ENCODE measurements at regions not wholly inside any gene's neighbourhood (a gene's known extent, or its start where the extent isn't known, plus 50 kb on each side); places are given as distances from the start of the nearest gene placed in this dataset.

DNA sequence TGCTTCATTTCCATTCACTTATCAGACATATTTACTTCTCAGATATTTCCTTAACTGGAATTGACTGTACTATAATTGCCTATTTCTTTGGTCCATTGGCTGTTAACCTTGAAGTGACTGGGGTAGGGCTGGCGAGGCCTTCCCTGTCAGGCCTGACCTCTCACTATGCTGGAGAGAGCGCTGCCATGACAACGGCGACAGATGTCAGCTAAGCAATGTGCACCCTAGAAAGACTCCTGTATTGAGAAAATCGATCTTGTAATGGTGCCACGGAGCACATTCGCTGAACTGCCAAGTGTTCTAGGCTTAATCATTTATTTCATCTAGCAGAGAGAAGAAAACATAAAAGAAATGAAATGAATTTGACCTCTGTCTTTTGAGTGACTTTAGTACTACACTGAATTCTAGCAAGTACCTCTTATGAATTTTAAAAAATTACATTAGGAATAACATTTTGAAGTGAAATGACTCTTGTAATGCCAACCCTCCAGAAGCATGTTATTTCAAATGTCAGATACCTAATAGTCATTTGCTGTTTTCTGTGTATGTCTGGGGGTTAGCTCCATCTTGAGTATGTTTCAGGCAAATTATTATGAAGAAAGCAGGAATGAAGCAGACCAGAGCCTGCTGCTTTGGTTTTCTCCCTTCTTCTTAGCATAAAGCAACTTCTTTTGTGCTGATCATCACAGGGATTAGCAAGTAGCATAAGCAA is 148.0 kb downstream of the SNX10 start:
- TF ChIP-seq, protein P1, sequence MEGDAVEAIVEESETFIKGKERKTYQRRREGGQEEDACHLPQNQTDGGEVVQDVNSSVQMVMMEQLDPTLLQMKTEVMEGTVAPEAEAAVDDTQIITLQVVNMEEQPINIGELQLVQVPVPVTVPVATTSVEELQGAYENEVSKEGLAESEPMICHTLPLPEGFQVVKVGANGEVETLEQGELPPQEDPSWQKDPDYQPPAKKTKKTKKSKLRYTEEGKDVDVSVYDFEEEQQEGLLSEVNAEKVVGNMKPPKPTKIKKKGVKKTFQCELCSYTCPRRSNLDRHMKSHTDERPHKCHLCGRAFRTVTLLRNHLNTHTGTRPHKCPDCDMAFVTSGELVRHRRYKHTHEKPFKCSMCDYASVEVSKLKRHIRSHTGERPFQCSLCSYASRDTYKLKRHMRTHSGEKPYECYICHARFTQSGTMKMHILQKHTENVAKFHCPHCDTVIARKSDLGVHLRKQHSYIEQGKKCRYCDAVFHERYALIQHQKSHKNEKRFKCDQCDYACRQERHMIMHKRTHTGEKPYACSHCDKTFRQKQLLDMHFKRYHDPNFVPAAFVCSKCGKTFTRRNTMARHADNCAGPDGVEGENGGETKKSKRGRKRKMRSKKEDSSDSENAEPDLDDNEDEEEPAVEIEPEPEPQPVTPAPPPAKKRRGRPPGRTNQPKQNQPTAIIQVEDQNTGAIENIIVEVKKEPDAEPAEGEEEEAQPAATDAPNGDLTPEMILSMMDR (IDR thresholded peaks at IDR 0.05 in 8 of 11, conservative IDR thresholded peaks at IDR 0.05 in 3 of 11): no peak
- no peak for TF ChIP-seq POLR2A (IDR thresholded peaks at IDR 0.05)

All from spleen (tissue), 7 donors.